ENCODE measurements at regions not wholly inside any gene's neighbourhood (a gene's known extent, or its start where the extent isn't known, plus 50 kb on each side); places are given as distances from the start of the nearest gene placed in this dataset.

GRCh38 chr14:23725980-23726710 lies 90.0 kb downstream of the DHRS2 start:
- DNase-seq (ENCODE audit: low spot score): no peak
- H3K27ac ChIP-seq: no peak overlapping the region
- H3K4me3 ChIP-seq: no peak overlapping the region
- H2AFZ ChIP-seq: no peak overlapping the region
- WGBS (ENCODE audit: low lambda C conversion rate, missing lambda C conversion rate): 81% methylated on average over 16 of the region's 16 CpGs
- H3K4me1 ChIP-seq (ENCODE audit: insufficient read depth): no peaks in the 10 kb centered on the region
- H3K36me3 ChIP-seq (replicated peaks; ENCODE audit: insufficient read depth, low read depth): no peaks in the 10 kb centered on the region
- H3K79me2 ChIP-seq: no peaks in the 10 kb centered on the region
- no peaks in the 10 kb centered on the region for H3K9me3 ChIP-seq (ENCODE audit: low read depth)
- no peaks in the 10 kb centered on the region for H3K9me2 ChIP-seq (replicated peaks; ENCODE audit: insufficient read depth)
- H4K20me1 ChIP-seq (ENCODE audit: insufficient read depth, poor library complexity, severe bottlenecking): no peaks in the 10 kb centered on the region
- no peak for TF ChIP-seq CTCF (IDR thresholded peaks at IDR 0.05; ENCODE audit: poor library complexity)
- no peaks in the 10 kb centered on the region for H3K27me3 ChIP-seq
- no peak overlapping the region for H3K4me2 ChIP-seq

- Histone ChIP-seq H3K9me2 (replicated peaks; ENCODE audit: insufficient read depth) (no peaks in the 10 kb centered on the region), H3K4me2 (no peak overlapping the region), H3K9me3 (ENCODE audit: low read depth) (no peaks in the 10 kb centered on the region), H3K79me2 (no peaks in the 10 kb centered on the region), H3K36me3 (replicated peaks; ENCODE audit: insufficient read depth, low read depth) (no peaks in the 10 kb centered on the region), H3K4me3 (no peak overlapping the region), H3K4me1 (ENCODE audit: insufficient read depth) (no peaks in the 10 kb centered on the region), H2AFZ (no peak overlapping the region), H4K20me1 (ENCODE audit: insufficient read depth, poor library complexity, severe bottlenecking) (no peaks in the 10 kb centered on the region), H3K27me3 (no peaks in the 10 kb centered on the region), H3K27ac (no peak overlapping the region)
- peak; percentile 50 for DNase-seq (ENCODE audit: low spot score)
- 69% methylated on average over 5 of the region's 5 CpGs for WGBS (ENCODE audit: low lambda C conversion rate, missing lambda C conversion rate)
- peak; percentile 29 for TF ChIP-seq CTCF (IDR thresholded peaks at IDR 0.05; ENCODE audit: poor library complexity)
- TF ChIP-seq EZH2 (IDR thresholded peaks at IDR 0.05; ENCODE audit: borderline replicate concordance): no peak
Measured at GRCh38 chr14:23727566-23728335, 91.6 kb downstream of the DHRS2 start.

- H3K9me2 ChIP-seq (replicated peaks; ENCODE audit: insufficient read depth): no peaks in the 10 kb centered on the region
- H3K27ac ChIP-seq: no peak overlapping the region
- WGBS (ENCODE audit: low lambda C conversion rate, missing lambda C conversion rate): 74% methylated on average over 4 of the region's 4 CpGs
Measured at GRCh38 chr14:23728791-23729190, 92.6 kb downstream of the DHRS2 start.

More at GRCh38 chr14:23728791-23729190, 92.6 kb downstream of the DHRS2 start:
- TF ChIP-seq EZH2phosphoT487 (IDR thresholded peaks at IDR 0.05; ENCODE audit: low read depth, severe bottlenecking, unreplicated experiment) (no peak), EZH2 (IDR thresholded peaks at IDR 0.05; ENCODE audit: borderline replicate concordance) (no peak), CTCF (IDR thresholded peaks at IDR 0.05; ENCODE audit: poor library complexity) (no peak)
- no peak overlapping the region for H3K4me2 ChIP-seq
- H3K4me1 ChIP-seq (ENCODE audit: insufficient read depth): no peaks in the 10 kb centered on the region
- no peaks in the 10 kb centered on the region for H4K20me1 ChIP-seq (ENCODE audit: insufficient read depth, poor library complexity, severe bottlenecking)
- H3K9me3 ChIP-seq (ENCODE audit: low read depth): no peaks in the 10 kb centered on the region
- DNase-seq (ENCODE audit: low spot score): no peak
- H3K4me3 ChIP-seq: no peak overlapping the region
- no peaks in the 10 kb centered on the region for H3K36me3 ChIP-seq (replicated peaks; ENCODE audit: insufficient read depth, low read depth)
- no peak overlapping the region for H2AFZ ChIP-seq
- H3K27me3 ChIP-seq: no peaks in the 10 kb centered on the region
- H3K79me2 ChIP-seq: no peaks in the 10 kb centered on the region
